NB4 (cell line): ENCODE measurements at regions not wholly inside any gene's neighbourhood (a gene's known extent, or its start where the extent isn't known, plus 50 kb on each side); places are given as distances from the start of the nearest gene placed in this dataset.

Source experiments
- POLR2A ChIP-seq: IDR thresholded peaks from 2 replicates; pipeline ENCODE4 v1.6.1; 2011; ENCODE audit warnings: mild to moderate bottlenecking; ENCODE audit not compliant: insufficient read length; ENCODE audit errors: extremely low read depth
- TF ChIP-seq, protein P1 (sequence below): IDR thresholded peaks from one replicate; pipeline ENCODE4 v1.5.1; 2012; ENCODE audit warnings: low read depth, low read length

GRCh38 chr9:14498824-14499223, 184.9 kb upstream of the NFIB start:
- TF ChIP-seq, protein P1, sequence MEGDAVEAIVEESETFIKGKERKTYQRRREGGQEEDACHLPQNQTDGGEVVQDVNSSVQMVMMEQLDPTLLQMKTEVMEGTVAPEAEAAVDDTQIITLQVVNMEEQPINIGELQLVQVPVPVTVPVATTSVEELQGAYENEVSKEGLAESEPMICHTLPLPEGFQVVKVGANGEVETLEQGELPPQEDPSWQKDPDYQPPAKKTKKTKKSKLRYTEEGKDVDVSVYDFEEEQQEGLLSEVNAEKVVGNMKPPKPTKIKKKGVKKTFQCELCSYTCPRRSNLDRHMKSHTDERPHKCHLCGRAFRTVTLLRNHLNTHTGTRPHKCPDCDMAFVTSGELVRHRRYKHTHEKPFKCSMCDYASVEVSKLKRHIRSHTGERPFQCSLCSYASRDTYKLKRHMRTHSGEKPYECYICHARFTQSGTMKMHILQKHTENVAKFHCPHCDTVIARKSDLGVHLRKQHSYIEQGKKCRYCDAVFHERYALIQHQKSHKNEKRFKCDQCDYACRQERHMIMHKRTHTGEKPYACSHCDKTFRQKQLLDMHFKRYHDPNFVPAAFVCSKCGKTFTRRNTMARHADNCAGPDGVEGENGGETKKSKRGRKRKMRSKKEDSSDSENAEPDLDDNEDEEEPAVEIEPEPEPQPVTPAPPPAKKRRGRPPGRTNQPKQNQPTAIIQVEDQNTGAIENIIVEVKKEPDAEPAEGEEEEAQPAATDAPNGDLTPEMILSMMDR, result no peak
- TF ChIP-seq POLR2A, result no peak
